Panc1 (cell line): ENCODE measurements at regions not wholly inside any gene's neighbourhood (a gene's known extent, or its start where the extent isn't known, plus 50 kb on each side); places are given as distances from the start of the nearest gene placed in this dataset.

Experiments
- ATAC-seq: fragments of 200-7000 bp; cut with Tn5 transposase; 2 replicates; pipeline ENCODE4 v1.9.1; 2020; ENCODE audit warnings: mild to moderate bottlenecking, moderate library complexity
- BruUV-seq: library from RNA; stranded (reverse); fragments of 400-500 nt; replicated peaks from 2 replicates; lab custom pipeline; 2021; lab: Mats Ljungman, UMichigan
- CTCF ChIA-PET: fragments of 300-600 bp; sonication (Branson Sonifier 250); formaldehyde crosslinking; loops from one replicate; lab custom pipeline; 2022; ENCODE audit warnings: antibody characterized with exemption; lab: Charles Lee
- POLR2A ChIA-PET: fragments of 300-600 bp; sonication (Branson Sonifier 250); formaldehyde crosslinking; loops from one replicate; lab custom pipeline; 2022; ENCODE audit warnings: antibody characterized with exemption; lab: Charles Lee
- DNase-seq: peaks from one replicate; pipeline ENCODE4 v3.0.0-alpha.2; 2010; ENCODE audit warnings: low read depth, low spot score
- H3K27ac ChIP-seq: 2 replicates; pipeline ENCODE4 v1.5.1; 2011; ENCODE audit warnings: mild to moderate bottlenecking, low read length, inconsistent platforms
- H3K27me3 ChIP-seq: fragments of 200-500 bp; sonication (Bioruptor generic); 2 replicates; pipeline ENCODE4 v1.6.0; 2014; ENCODE audit warnings: low read length, inconsistent platforms; ENCODE audit not compliant: control insufficient read depth, insufficient read depth
- H3K36me3 ChIP-seq: fragments of 200-500 bp; sonication (Bioruptor generic); 2 replicates; pipeline ENCODE4 v1.5.1; 2014; ENCODE audit warnings: inconsistent platforms, mild to moderate bottlenecking, low read length, moderate library complexity; ENCODE audit not compliant: control insufficient read depth, insufficient read depth
- H3K4me1 ChIP-seq: 2 replicates; pipeline ENCODE4 v1.5.1; 2011; ENCODE audit warnings: inconsistent platforms, mild to moderate bottlenecking, low read length, moderate library complexity; ENCODE audit not compliant: control insufficient read depth, insufficient read depth
- H3K4me3 ChIP-seq, 2 experiments: 2 replicates each; pipeline ENCODE4 v1.5.1; 2011 to 2012; ENCODE audit warnings: low read depth in 2 of 2, low read length in 2 of 2, mild to moderate bottlenecking in 2 of 2, inconsistent platforms in 1 of 2, moderate library complexity in 1 of 2
- H3K9me3 ChIP-seq: fragments of 200-500 bp; sonication (Bioruptor generic); 2 replicates; pipeline ENCODE4 v1.5.1; 2014; ENCODE audit warnings: low read depth, mild to moderate bottlenecking, inconsistent platforms, low read length, moderate library complexity; ENCODE audit not compliant: control insufficient read depth, insufficient read depth
- CTCF ChIP-seq: fragments of 450-650 bp; IDR thresholded peaks from 2 replicates; pipeline ENCODE4 v1.5.1; 2017; ENCODE audit warnings: mild to moderate bottlenecking
- POLR2AphosphoS5 ChIP-seq: IDR thresholded peaks from 2 replicates; pipeline ENCODE4 v1.6.1; 2012; ENCODE audit warnings: mild to moderate bottlenecking, low read depth, low read length, moderate library complexity
- REST ChIP-seq, 2 experiments: IDR thresholded peaks; 2 replicates each; pipeline ENCODE4 v1.6.1; 2011 to 2012; ENCODE audit warnings: low read depth in 2 of 2, control low read depth in 1 of 2, low read length in 1 of 2, mild to moderate bottlenecking in 1 of 2, moderate library complexity in 1 of 2; ENCODE audit not compliant: insufficient read depth in 1 of 2
- SIN3A ChIP-seq: IDR thresholded peaks from 2 replicates; pipeline ENCODE4 v1.6.1; 2012; ENCODE audit warnings: low read depth, mild to moderate bottlenecking, low read length, moderate library complexity, borderline replicate concordance; ENCODE audit not compliant: insufficient read depth
- TCF7L2 ChIP-seq: IDR thresholded peaks from 2 replicates; pipeline ENCODE4 v1.6.1; 2011; ENCODE audit warnings: mild to moderate bottlenecking, low read depth, low read length, inconsistent platforms
- in situ Hi-C: cut with HindIII; loops from 2 replicates; pipeline ENCODE4 v1.10.0; 2016; ENCODE audit warnings: low sequenced_read_pairs, low pct_unique_long_range_greater_than_20kb
- intact Hi-C: fragments of 100-400 bp; cut with micrococcal nuclease; formaldehyde crosslinking; loops from one replicate; pipeline ENCODE4 v1.10.0; 2022; ENCODE audit not compliant: unreplicated experiment

- POLR2A ChIA-PET, result no interaction called here
- no peak for DNase-seq
- H3K27me3 ChIP-seq, result no peaks in the 10 kb centered on the region; the same call in 1 of the 2 replicates
- TF ChIP-seq TCF7L2, result no peak
- TF ChIP-seq REST (IDR thresholded peaks at IDR 0.05; ENCODE audit: insufficient read depth in 1 of 2, low read depth in 2 of 2, low read length in 1 of 2), result no peak
- no peak for TF ChIP-seq POLR2AphosphoS5
- no peak for TF ChIP-seq SIN3A
- no peak for TF ChIP-seq CTCF
- no peaks in the 10 kb centered on the region for H3K36me3 ChIP-seq
- H3K9me3 ChIP-seq, result no peaks in the 10 kb centered on the region
- no peaks in the 10 kb centered on the region for H3K4me1 ChIP-seq
- intact Hi-C loops, result no loop called here
- in situ Hi-C loops, result no loop called here
- CTCF ChIA-PET, result no interaction called here
- no TSS peak for BruUV-seq
- no peak overlapping the region for H3K4me3 ChIP-seq
- no peak overlapping the region for H3K27ac ChIP-seq
- ATAC-seq, result no peak
Measured at GRCh38 chr22:26981541-26981940, 324.2 kb downstream of the MIAT start.

DNA sequence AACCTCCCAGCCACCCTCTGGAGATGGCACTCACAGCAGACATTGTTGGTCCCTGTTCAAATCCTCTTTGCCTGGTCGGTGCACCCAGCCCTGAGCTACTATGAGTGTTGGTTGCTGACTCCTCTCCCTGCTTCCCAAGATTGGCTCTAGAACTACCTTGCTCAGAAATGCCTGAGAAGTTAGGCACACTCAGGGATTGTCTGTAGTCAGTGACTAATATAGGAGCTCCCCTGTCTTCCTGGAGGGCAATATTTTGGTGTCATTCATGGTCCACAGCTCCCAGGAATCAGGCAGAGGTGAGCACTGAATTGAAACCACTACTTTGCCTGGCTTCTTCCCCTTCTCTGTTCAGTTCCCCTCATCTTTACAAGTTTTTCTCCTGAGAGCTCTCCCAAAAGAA lies 325.9 kb downstream of the MIAT start:
- Histone ChIP-seq H3K27me3 (no peaks in the 10 kb centered on the region; the same call in 1 of the 2 replicates), H3K4me1 (no peaks in the 10 kb centered on the region), H3K36me3 (no peaks in the 10 kb centered on the region), H3K4me3 (no peak overlapping the region), H3K9me3 (no peaks in the 10 kb centered on the region), H3K27ac (no peak overlapping the region)
- DNase-seq (no peak), ATAC-seq (no peak)
- in situ Hi-C loops (no loop called here), intact Hi-C loops (no loop called here)
- no TSS peak for BruUV-seq
- CTCF ChIA-PET, result no interaction called here
- TF ChIP-seq POLR2AphosphoS5, result no peak
- no peak for TF ChIP-seq SIN3A
- no peak for TF ChIP-seq CTCF
- TF ChIP-seq TCF7L2, result no peak
- TF ChIP-seq REST (IDR thresholded peaks at IDR 0.05; ENCODE audit: insufficient read depth in 1 of 2, low read depth in 2 of 2, low read length in 1 of 2), result no peak
- POLR2A ChIA-PET, result no interaction called here
